ENCODE measurements at regions not wholly inside any gene's neighbourhood (a gene's known extent, or its start where the extent isn't known, plus 50 kb on each side); places are given as distances from the start of the nearest gene placed in this dataset.
A peak's percentile ranks its signal among the peaks of the same experiment; 100 is the strongest.
"Not testable (repeated sequence)": the region's sequence is repeated elsewhere in the genome, so short reads cannot be mapped to it uniquely, and the experiment has no call there.

GRCh38 chr9:100714372-100715099, 136.7 kb downstream of the CAVIN4 start:
- DNase-seq: peak; percentile 5

- DNase-seq: no peak
Measured at GRCh38 chr9:100715100-100715380, 137.2 kb downstream of the CAVIN4 start.

GRCh38 chr9:100718717-100719116, 140.8 kb downstream of the CAVIN4 start:
- no peak for DNase-seq

- no peak for DNase-seq
Measured at GRCh38 chr9:100720922-100721321, 143.0 kb downstream of the CAVIN4 start.

- DNase-seq: no peak
Measured at GRCh38 chr9:100724886-100725285, 147.0 kb downstream of the CAVIN4 start.

- no peak for DNase-seq
Measured at GRCh38 chr9:100725371-100725770, 147.5 kb downstream of the CAVIN4 start.

- DNase-seq: no peak
Measured at GRCh38 chr9:100729336-100729895, 151.5 kb downstream of the CAVIN4 start.

- no peak for DNase-seq
Measured at GRCh38 chr9:100730086-100730485, 152.2 kb downstream of the CAVIN4 start.

GRCh38 chr9:100731038-100731556, 153.2 kb downstream of the CAVIN4 start:
- no peak for DNase-seq

- no peak for DNase-seq
Measured at GRCh38 chr9:100731557-100731956, 153.7 kb downstream of the CAVIN4 start.

- DNase-seq: no peak
Measured at GRCh38 chr9:100739208-100739607, 161.3 kb downstream of the CAVIN4 start.

GRCh38 chr9:100739666-100740065, 161.8 kb downstream of the CAVIN4 start:
- DNase-seq: no peak

- DNase-seq: not testable (repeated sequence)
Measured at GRCh38 chr9:100748930-100749329, 171.1 kb downstream of the CAVIN4 start.

GRCh38 chr9:100756217-100756616, 178.3 kb downstream of the CAVIN4 start:
- no peak for DNase-seq

GRCh38 chr9:100759215-100759614, 181.3 kb downstream of the CAVIN4 start:
- no peak for DNase-seq

GRCh38 chr9:100761276-100761802, 183.5 kb downstream of the CAVIN4 start:
- DNase-seq: no peak

GRCh38 chr9:100774326-100774725, 196.4 kb downstream of the CAVIN4 start:
- DNase-seq: no peak

GRCh38 chr9:100774962-100775361, 197.1 kb downstream of the CAVIN4 start:
- no peak for DNase-seq

- DNase-seq: no peak
Measured at GRCh38 chr9:100775912-100776311, 198.0 kb downstream of the CAVIN4 start.

GRCh38 chr9:100784755-100785154, 206.9 kb downstream of the CAVIN4 start:
- no peak for DNase-seq

GRCh38 chr9:100785946-100786345, 208.1 kb downstream of the CAVIN4 start:
- no peak for DNase-seq

GRCh38 chr9:100794738-100795269, 216.9 kb downstream of the CAVIN4 start:
- no peak for DNase-seq

GRCh38 chr9:100803956-100804355, 224.6 kb upstream of the PLPPR1 start:
- DNase-seq: no peak

- DNase-seq: no peak
Measured at GRCh38 chr9:100811643-100812042, 216.9 kb upstream of the PLPPR1 start.

All from T-helper 9 cell (primary cell).